ENCODE measurements at regions not wholly inside any gene's neighbourhood (a gene's known extent, or its start where the extent isn't known, plus 50 kb on each side); places are given as distances from the start of the nearest gene placed in this dataset.

GRCh38 chr2:194709840-194710239 lies 947.2 kb upstream of the SLC39A10 start:
- Histone ChIP-seq H3K9me3 (replicated peaks in 1 of 11) (no peaks in the 10 kb centered on the region), H4K20me1 (no peaks in the 10 kb centered on the region), H3K36me3 (no peaks in the 10 kb centered on the region), H3K4me2 (no peak overlapping the region), H3K4me1 (no peaks in the 10 kb centered on the region), H3K4me3 (no peak overlapping the region), H3K27ac (no peak overlapping the region), H3K9ac (no peak overlapping the region), H3K27me3 (no peaks in the 10 kb centered on the region)
- TF ChIP-seq Cebpa-rat (IDR thresholded peaks at IDR 0.05): no peak

- Histone ChIP-seq H3K4me1 (no peaks in the 10 kb centered on the region), H3K4me3 (no peak overlapping the region), H3K9ac (no peak overlapping the region), H4K20me1 (no peaks in the 10 kb centered on the region), H3K27ac (no peak overlapping the region), H3K36me3 (no peaks in the 10 kb centered on the region), H3K4me2 (no peak overlapping the region), H3K9me3 (replicated peaks in 1 of 11) (no peaks in the 10 kb centered on the region), H3K27me3 (no peaks in the 10 kb centered on the region)
- TF ChIP-seq Cebpa-rat (IDR thresholded peaks at IDR 0.05): no peak
Observed at GRCh38 chr2:194706179-194706578, 950.8 kb upstream of the SLC39A10 start.

- H3K27ac ChIP-seq: no peak overlapping the region
- H3K4me3 ChIP-seq: no peak overlapping the region
- H3K9ac ChIP-seq: no peak overlapping the region
- H3K4me1 ChIP-seq: no peaks in the 10 kb centered on the region
- no peaks in the 10 kb centered on the region for H3K9me3 ChIP-seq (replicated peaks in 1 of 11)
- no peak for TF ChIP-seq Cebpa-rat (IDR thresholded peaks at IDR 0.05)
- H3K36me3 ChIP-seq: no peaks in the 10 kb centered on the region
- H4K20me1 ChIP-seq: no peaks in the 10 kb centered on the region
- no peak overlapping the region for H3K4me2 ChIP-seq
- H3K27me3 ChIP-seq: no peaks in the 10 kb centered on the region
Observed at GRCh38 chr2:194705398-194705797, 951.6 kb upstream of the SLC39A10 start.

DNA sequence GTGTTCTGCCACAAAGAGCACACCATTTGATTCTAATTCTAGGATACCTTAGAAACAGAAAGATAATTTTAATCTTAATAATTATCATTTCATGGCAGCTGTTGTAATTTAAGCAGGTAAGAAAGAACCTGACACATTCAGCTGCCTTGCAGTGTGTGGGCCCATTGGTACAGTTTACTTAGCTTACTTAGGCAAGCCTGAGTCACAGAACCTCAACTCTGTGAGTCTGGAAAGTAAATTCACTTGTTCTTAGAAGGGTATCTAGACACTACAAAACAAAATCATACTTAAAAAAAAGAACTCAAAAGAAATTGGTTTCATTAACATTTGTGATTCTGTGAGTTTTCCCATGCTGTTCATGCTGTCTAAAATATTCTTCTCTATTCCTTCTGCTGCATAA lies 956.3 kb upstream of the SLC39A10 start:
- H4K20me1 ChIP-seq: no peaks in the 10 kb centered on the region
- no peaks in the 10 kb centered on the region for H3K4me1 ChIP-seq
- H3K9ac ChIP-seq: no peak overlapping the region
- no peak overlapping the region for H3K4me3 ChIP-seq
- no peak overlapping the region for H3K4me2 ChIP-seq
- no peaks in the 10 kb centered on the region for H3K27me3 ChIP-seq
- no peaks in the 10 kb centered on the region for H3K36me3 ChIP-seq
- H3K27ac ChIP-seq: no peak overlapping the region
- 0 out of 22 replicates have a peak, but pooled peaks cover 0 to 4% (median 0%) of the 10 kb centered on the region in 11 experiments for H3K9me3 ChIP-seq (replicated peaks in 1 of 11)
- no peak for TF ChIP-seq Cebpa-rat (IDR thresholded peaks at IDR 0.05)

GRCh38 chr2:194700116-194700515 lies 956.9 kb upstream of the SLC39A10 start:
- Histone ChIP-seq H3K27ac (no peak overlapping the region), H4K20me1 (no peaks in the 10 kb centered on the region), H3K9me3 (replicated peaks in 1 of 11) (0 out of 22 replicates have a peak, but pooled peaks cover 0 to 7% (median 0%) of the 10 kb centered on the region in 11 experiments), H3K9ac (no peak overlapping the region), H3K4me1 (no peaks in the 10 kb centered on the region), H3K36me3 (no peaks in the 10 kb centered on the region), H3K4me3 (no peak overlapping the region), H3K27me3 (no peaks in the 10 kb centered on the region), H3K4me2 (no peak overlapping the region)
- no peak for TF ChIP-seq Cebpa-rat (IDR thresholded peaks at IDR 0.05)

- Histone ChIP-seq H3K9ac (no peak overlapping the region), H4K20me1 (no peaks in the 10 kb centered on the region), H3K36me3 (no peaks in the 10 kb centered on the region), H3K4me3 (no peak overlapping the region), H3K4me1 (no peaks in the 10 kb centered on the region), H3K27me3 (no peaks in the 10 kb centered on the region), H3K27ac (no peak overlapping the region), H3K4me2 (no peak overlapping the region), H3K9me3 (replicated peaks in 1 of 11) (0 out of 22 replicates have a peak, but pooled peaks cover 0 to 7% (median 0%) of the 10 kb centered on the region in 11 experiments)
- no peak for TF ChIP-seq Cebpa-rat (IDR thresholded peaks at IDR 0.05)
Observed at GRCh38 chr2:194698012-194698411, 959.0 kb upstream of the SLC39A10 start.

DNA sequence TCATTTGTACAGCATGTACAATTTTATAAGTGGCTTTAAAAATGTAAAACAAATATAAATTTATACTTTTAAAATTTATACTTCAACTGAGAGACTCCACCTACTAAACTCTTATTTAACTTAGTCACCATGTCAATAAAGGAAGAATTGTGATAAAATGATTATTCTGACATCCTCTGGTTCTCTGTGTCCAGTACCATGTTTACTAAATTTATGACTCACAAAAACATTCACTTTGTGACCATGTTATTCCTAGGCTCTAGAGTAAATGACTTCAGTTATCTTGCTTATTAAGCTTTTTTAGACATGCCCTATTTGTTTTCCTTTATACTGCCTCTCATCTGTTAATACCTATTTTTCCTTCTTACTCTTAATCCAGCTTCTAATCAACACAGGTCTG lies 959.6 kb upstream of the SLC39A10 start:
- Histone ChIP-seq H3K4me3 (no peak overlapping the region), H3K36me3 (no peaks in the 10 kb centered on the region), H3K4me1 (no peaks in the 10 kb centered on the region), H3K27ac (no peak overlapping the region), H3K9me3 (replicated peaks in 1 of 11) (0 out of 22 replicates have a peak, but pooled peaks cover 0 to 7% (median 0%) of the 10 kb centered on the region in 11 experiments), H3K27me3 (no peaks in the 10 kb centered on the region), H4K20me1 (no peaks in the 10 kb centered on the region), H3K4me2 (no peak overlapping the region), H3K9ac (no peak overlapping the region)
- TF ChIP-seq Cebpa-rat (IDR thresholded peaks at IDR 0.05): no peak

DNA sequence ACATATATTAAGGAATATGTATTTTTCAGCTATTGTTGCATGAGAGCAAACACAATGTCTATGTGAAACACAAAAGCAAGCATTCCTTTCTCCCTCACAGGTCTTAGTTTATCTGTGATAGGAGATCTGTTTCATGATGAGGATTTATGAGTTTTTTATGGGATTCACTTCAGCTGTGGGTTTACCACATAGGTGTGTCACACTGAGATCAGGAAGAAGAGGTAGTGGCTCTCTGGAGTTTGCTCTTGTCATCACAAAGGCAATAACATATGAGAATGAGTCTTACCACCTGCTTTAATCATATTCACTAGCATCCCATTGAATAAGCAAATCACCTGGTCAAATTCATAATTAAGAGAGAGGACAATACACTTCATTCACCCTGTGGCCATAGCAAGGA lies 960.3 kb upstream of the SLC39A10 start:
- H3K27me3 ChIP-seq: no peaks in the 10 kb centered on the region
- no peaks in the 10 kb centered on the region for H4K20me1 ChIP-seq
- no peak for TF ChIP-seq Cebpa-rat (IDR thresholded peaks at IDR 0.05)
- no peak overlapping the region for H3K27ac ChIP-seq
- H3K36me3 ChIP-seq: no peaks in the 10 kb centered on the region
- H3K4me1 ChIP-seq: no peaks in the 10 kb centered on the region
- no peak overlapping the region for H3K9ac ChIP-seq
- H3K4me3 ChIP-seq: no peak overlapping the region
- H3K4me2 ChIP-seq: no peak overlapping the region
- 0 out of 22 replicates have a peak, but pooled peaks cover 0 to 7% (median 0%) of the 10 kb centered on the region in 11 experiments for H3K9me3 ChIP-seq (replicated peaks in 1 of 11)

DNA sequence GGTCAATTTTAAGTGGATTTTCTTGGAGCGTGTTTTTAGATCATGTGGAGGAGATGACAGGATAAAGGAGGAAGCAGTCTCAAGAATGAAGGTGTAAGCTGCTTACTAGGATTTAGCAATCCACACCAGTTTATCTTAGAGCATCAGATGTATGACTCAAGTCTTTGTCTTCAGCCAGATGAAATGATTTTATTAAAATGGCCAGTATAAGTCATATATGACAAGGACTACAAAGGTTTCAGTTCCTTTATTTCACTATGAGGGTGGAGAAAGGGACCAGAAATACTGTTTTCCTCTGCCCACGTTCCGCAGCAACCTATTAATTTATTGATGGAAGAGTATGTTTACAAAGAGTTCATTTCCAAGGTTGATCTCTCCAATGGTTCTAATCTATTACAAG lies 970.5 kb upstream of the SLC39A10 start:
- Histone ChIP-seq H3K9me3 (replicated peaks in 1 of 11) (no peaks in the 10 kb centered on the region), H3K4me1 (peaks cover 0 to 5% (median 0%) of the 10 kb centered on the region in 10 experiments; a peak in 2 of 20 replicates), H3K27ac (no peak overlapping the region), H3K4me2 (peak overlapping the region in 1 of 11 experiments; percentile 4; a peak in 1 of 22 replicates), H3K27me3 (no peaks in the 10 kb centered on the region), H3K9ac (no peak overlapping the region), H3K4me3 (no peak overlapping the region), H3K36me3 (no peaks in the 10 kb centered on the region), H4K20me1 (no peaks in the 10 kb centered on the region)
- TF ChIP-seq Cebpa-rat (IDR thresholded peaks at IDR 0.05): no peak

DNA sequence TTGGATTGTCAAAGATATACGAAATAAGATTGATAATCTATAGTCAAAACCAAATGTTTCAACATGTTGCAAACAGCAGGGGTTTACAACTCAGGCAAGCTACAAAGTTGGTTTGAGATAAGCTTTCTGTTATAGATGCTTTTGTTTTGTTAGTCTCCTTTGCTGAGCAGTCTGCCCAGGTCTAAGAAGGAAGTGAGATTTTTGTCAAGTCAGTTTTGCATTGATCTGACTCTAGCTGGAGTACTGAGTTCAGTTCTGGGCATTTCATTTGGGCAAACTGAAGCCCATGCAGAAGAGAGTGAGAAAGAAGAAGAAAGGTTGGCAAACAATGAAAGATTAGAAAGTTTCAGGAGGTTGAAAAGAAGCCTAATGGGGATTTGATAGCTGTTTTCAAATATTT lies 983.0 kb upstream of the SLC39A10 start:
- H3K4me1 ChIP-seq: peaks cover 0 to 7% (median 6%) of the 10 kb centered on the region in 10 experiments; a peak in 9 of 20 replicates
- TF ChIP-seq Cebpa-rat (IDR thresholded peaks at IDR 0.05): no peak
- no peak overlapping the region for H3K9ac ChIP-seq
- no peak overlapping the region for H3K4me3 ChIP-seq
- no peaks in the 10 kb centered on the region for H3K27me3 ChIP-seq
- no peaks in the 10 kb centered on the region for H4K20me1 ChIP-seq
- H3K9me3 ChIP-seq (replicated peaks in 1 of 11): no peaks in the 10 kb centered on the region
- H3K4me2 ChIP-seq: no peak overlapping the region
- no peak overlapping the region for H3K27ac ChIP-seq
- no peaks in the 10 kb centered on the region for H3K36me3 ChIP-seq
